ENCODE measurements at regions not wholly inside any gene's neighbourhood (a gene's known extent, or its start where the extent isn't known, plus 50 kb on each side); places are given as distances from the start of the nearest gene placed in this dataset.
"Not testable (repeated sequence)": the region's sequence is repeated elsewhere in the genome, so short reads cannot be mapped to it uniquely, and the experiment has no call there.

GRCh38 chr5:4584982-4585381 is 555.1 kb upstream of the ADAMTS16 start:
- Mint-ChIP-seq H3K4me1 (ENCODE audit: low read depth) (no peaks in the 10 kb centered on the region), H3K36me3 (ENCODE audit: low read depth) (no peaks in the 10 kb centered on the region), H3K9me3 (peaks cover 56% of the 10 kb centered on the region), H3K4me3 (ENCODE audit: low read depth) (no peak overlapping the region), H3K27ac (no peak overlapping the region), H3K27me3 (ENCODE audit: low read depth) (no peaks in the 10 kb centered on the region)
- intact Hi-C loops (cut with micrococcal nuclease) = no loop called here
- DNase-seq (ENCODE audit: low spot score) = no peak

- Mint-ChIP-seq H3K4me1 (ENCODE audit: low read depth) (no peaks in the 10 kb centered on the region), H3K36me3 (ENCODE audit: low read depth) (no peaks in the 10 kb centered on the region), H3K9me3 (peaks cover 41% of the 10 kb centered on the region), H3K4me3 (ENCODE audit: low read depth) (no peak overlapping the region), H3K27me3 (ENCODE audit: low read depth) (no peaks in the 10 kb centered on the region), H3K27ac (no peak overlapping the region)
- intact Hi-C loops (cut with micrococcal nuclease) = no loop called here
- no peak for DNase-seq (ENCODE audit: low spot score)
Measured at GRCh38 chr5:4613440-4613839, 526.7 kb upstream of the ADAMTS16 start.

- no peak overlapping the region for H3K4me3 Mint-ChIP-seq (ENCODE audit: low read depth)
- no peaks in the 10 kb centered on the region for H3K4me1 Mint-ChIP-seq (ENCODE audit: low read depth)
- intact Hi-C loops (cut with micrococcal nuclease) = no loop called here
- H3K27me3 Mint-ChIP-seq (ENCODE audit: low read depth) = no peaks in the 10 kb centered on the region
- H3K27ac Mint-ChIP-seq = no peak overlapping the region
- no peaks in the 10 kb centered on the region for H3K36me3 Mint-ChIP-seq (ENCODE audit: low read depth)
- DNase-seq (ENCODE audit: low spot score) = no peak
- H3K9me3 Mint-ChIP-seq = peaks cover 35% of the 10 kb centered on the region
Measured at GRCh38 chr5:4614088-4614487, 526.0 kb upstream of the ADAMTS16 start.

GRCh38 chr5:4615369-4615768 is 524.8 kb upstream of the ADAMTS16 start:
- H3K9me3 Mint-ChIP-seq = peaks cover 25% of the 10 kb centered on the region
- H3K4me3 Mint-ChIP-seq (ENCODE audit: low read depth); H3K27me3 Mint-ChIP-seq (ENCODE audit: low read depth); H3K36me3 Mint-ChIP-seq (ENCODE audit: low read depth); DNase-seq (ENCODE audit: low spot score); intact Hi-C loops (cut with micrococcal nuclease); H3K4me1 Mint-ChIP-seq (ENCODE audit: low read depth); H3K27ac Mint-ChIP-seq: not testable (repeated sequence)

GRCh38 chr5:4625206-4625896 is 514.8 kb upstream of the ADAMTS16 start:
- Mint-ChIP-seq H3K27ac (no peak overlapping the region), H3K9me3 (peaks cover 31% of the 10 kb centered on the region), H3K4me3 (ENCODE audit: low read depth) (no peak overlapping the region), H3K4me1 (ENCODE audit: low read depth) (no peaks in the 10 kb centered on the region), H3K27me3 (ENCODE audit: low read depth) (no peaks in the 10 kb centered on the region), H3K36me3 (ENCODE audit: low read depth) (no peaks in the 10 kb centered on the region)
- intact Hi-C loops (cut with micrococcal nuclease) = no loop called here
- DNase-seq (ENCODE audit: low spot score) = no peak

GRCh38 chr5:4627131-4627530 is 513.0 kb upstream of the ADAMTS16 start:
- Mint-ChIP-seq H3K4me1 (ENCODE audit: low read depth) (no peaks in the 10 kb centered on the region), H3K9me3 (peaks cover 38% of the 10 kb centered on the region), H3K4me3 (ENCODE audit: low read depth) (no peak overlapping the region), H3K36me3 (ENCODE audit: low read depth) (no peaks in the 10 kb centered on the region), H3K27ac (no peak overlapping the region), H3K27me3 (ENCODE audit: low read depth) (no peaks in the 10 kb centered on the region)
- intact Hi-C loops (cut with micrococcal nuclease) = no loop called here
- DNase-seq (ENCODE audit: low spot score) = no peak

- Mint-ChIP-seq H3K4me1 (ENCODE audit: low read depth) (no peaks in the 10 kb centered on the region), H3K27me3 (ENCODE audit: low read depth) (no peaks in the 10 kb centered on the region), H3K9me3 (peaks cover 40% of the 10 kb centered on the region), H3K36me3 (ENCODE audit: low read depth) (no peaks in the 10 kb centered on the region), H3K27ac (no peak overlapping the region), H3K4me3 (ENCODE audit: low read depth) (no peak overlapping the region)
- intact Hi-C loops (cut with micrococcal nuclease) = no loop called here
- DNase-seq (ENCODE audit: low spot score) = no peak
Measured at GRCh38 chr5:4627929-4628328, 512.2 kb upstream of the ADAMTS16 start.

- intact Hi-C loops (cut with micrococcal nuclease) = no loop called here
- Mint-ChIP-seq H3K27ac (no peak overlapping the region), H3K36me3 (ENCODE audit: low read depth) (no peaks in the 10 kb centered on the region), H3K4me1 (ENCODE audit: low read depth) (no peaks in the 10 kb centered on the region), H3K27me3 (ENCODE audit: low read depth) (no peaks in the 10 kb centered on the region), H3K4me3 (ENCODE audit: low read depth) (no peak overlapping the region), H3K9me3 (peaks cover 32% of the 10 kb centered on the region)
- no peak for DNase-seq (ENCODE audit: low spot score)
Measured at GRCh38 chr5:4628645-4629385, 511.3 kb upstream of the ADAMTS16 start.

GRCh38 chr5:4630031-4630430 is 510.1 kb upstream of the ADAMTS16 start:
- Mint-ChIP-seq H3K36me3 (ENCODE audit: low read depth) (no peaks in the 10 kb centered on the region), H3K9me3 (peaks cover 29% of the 10 kb centered on the region), H3K4me3 (ENCODE audit: low read depth) (no peak overlapping the region), H3K4me1 (ENCODE audit: low read depth) (no peaks in the 10 kb centered on the region), H3K27me3 (ENCODE audit: low read depth) (no peaks in the 10 kb centered on the region), H3K27ac (no peak overlapping the region)
- intact Hi-C loops (cut with micrococcal nuclease) = no loop called here
- DNase-seq (ENCODE audit: low spot score) = no peak

GRCh38 chr5:4634342-4634741 is 505.8 kb upstream of the ADAMTS16 start:
- intact Hi-C loops (cut with micrococcal nuclease) = no loop called here
- DNase-seq (ENCODE audit: low spot score) = no peak
- no peaks in the 10 kb centered on the region for H3K27me3 Mint-ChIP-seq (ENCODE audit: low read depth)
- no peaks in the 10 kb centered on the region for H3K36me3 Mint-ChIP-seq (ENCODE audit: low read depth)
- H3K4me1 Mint-ChIP-seq (ENCODE audit: low read depth) = no peaks in the 10 kb centered on the region
- H3K4me3 Mint-ChIP-seq (ENCODE audit: low read depth) = no peak overlapping the region
- H3K9me3 Mint-ChIP-seq = peaks cover 17% of the 10 kb centered on the region
- H3K27ac Mint-ChIP-seq = no peak overlapping the region

GRCh38 chr5:4636378-4636777 is 503.8 kb upstream of the ADAMTS16 start:
- Mint-ChIP-seq H3K4me3 (ENCODE audit: low read depth) (no peak overlapping the region), H3K27me3 (ENCODE audit: low read depth) (no peaks in the 10 kb centered on the region), H3K36me3 (ENCODE audit: low read depth) (no peaks in the 10 kb centered on the region), H3K27ac (no peak overlapping the region), H3K9me3 (peaks cover 13% of the 10 kb centered on the region), H3K4me1 (ENCODE audit: low read depth) (no peaks in the 10 kb centered on the region)
- intact Hi-C loops (cut with micrococcal nuclease) = no loop called here
- no peak for DNase-seq (ENCODE audit: low spot score)

- Mint-ChIP-seq H3K27me3 (ENCODE audit: low read depth) (no peaks in the 10 kb centered on the region), H3K36me3 (ENCODE audit: low read depth) (no peaks in the 10 kb centered on the region), H3K27ac (no peak overlapping the region), H3K4me3 (ENCODE audit: low read depth) (no peak overlapping the region), H3K9me3 (peaks cover 6% of the 10 kb centered on the region), H3K4me1 (ENCODE audit: low read depth) (no peaks in the 10 kb centered on the region)
- no peak for DNase-seq (ENCODE audit: low spot score)
- intact Hi-C loops (cut with micrococcal nuclease) = no loop called here
Measured at GRCh38 chr5:4639946-4640345, 500.2 kb upstream of the ADAMTS16 start.

GRCh38 chr5:4640795-4641194 is 499.3 kb upstream of the ADAMTS16 start:
- DNase-seq (ENCODE audit: low spot score) = no peak
- Mint-ChIP-seq H3K9me3 (peaks cover 15% of the 10 kb centered on the region), H3K36me3 (ENCODE audit: low read depth) (no peaks in the 10 kb centered on the region), H3K4me1 (ENCODE audit: low read depth) (no peaks in the 10 kb centered on the region), H3K27me3 (ENCODE audit: low read depth) (no peaks in the 10 kb centered on the region), H3K4me3 (ENCODE audit: low read depth) (no peak overlapping the region), H3K27ac (no peak overlapping the region)
- intact Hi-C loops (cut with micrococcal nuclease) = no loop called here

Measured in activated T-helper 2 cell treated with anti-CD3 and anti-CD28 coated beads, Interferon-gamma antibody, Interleukin-2, Interleukin-4, amounts not matched to agents 10 μg/mL and 5 μg/mL and 100 μg/mL, durations not matched to agents 14 hours and 24 hours and 36 hours (primary cell).